Astrocyte of the hippocampus (primary cell): ENCODE measurements at regions not wholly inside any gene's neighbourhood (a gene's known extent, or its start where the extent isn't known, plus 50 kb on each side); places are given as distances from the start of the nearest gene placed in this dataset.

Experiments used
- DNase-seq: peaks from one replicate; pipeline ENCODE4 v3.0.0; 2011; ENCODE audit warnings: low read depth, low spot score

DNA sequence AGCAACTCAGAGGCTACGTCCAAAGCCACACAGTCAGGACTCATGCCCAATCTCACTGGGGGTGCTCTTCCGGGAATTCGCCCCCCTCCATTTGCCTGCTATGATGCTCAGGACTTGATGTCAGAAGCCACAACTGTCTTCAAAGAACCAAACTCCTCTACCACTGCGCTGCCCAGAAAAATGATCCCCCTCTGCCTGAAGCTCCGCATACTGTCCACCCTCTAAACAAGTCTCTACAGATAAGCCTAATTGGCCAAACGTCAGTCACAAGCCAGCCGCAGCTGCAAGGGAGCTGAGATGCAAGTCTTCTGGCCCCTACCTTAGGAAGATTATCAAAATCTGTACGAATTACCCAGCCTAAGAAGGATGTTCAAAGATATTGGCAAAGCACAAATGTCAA lies 294.6 kb downstream of the BUD13 start:
- no peak for DNase-seq

DNA sequence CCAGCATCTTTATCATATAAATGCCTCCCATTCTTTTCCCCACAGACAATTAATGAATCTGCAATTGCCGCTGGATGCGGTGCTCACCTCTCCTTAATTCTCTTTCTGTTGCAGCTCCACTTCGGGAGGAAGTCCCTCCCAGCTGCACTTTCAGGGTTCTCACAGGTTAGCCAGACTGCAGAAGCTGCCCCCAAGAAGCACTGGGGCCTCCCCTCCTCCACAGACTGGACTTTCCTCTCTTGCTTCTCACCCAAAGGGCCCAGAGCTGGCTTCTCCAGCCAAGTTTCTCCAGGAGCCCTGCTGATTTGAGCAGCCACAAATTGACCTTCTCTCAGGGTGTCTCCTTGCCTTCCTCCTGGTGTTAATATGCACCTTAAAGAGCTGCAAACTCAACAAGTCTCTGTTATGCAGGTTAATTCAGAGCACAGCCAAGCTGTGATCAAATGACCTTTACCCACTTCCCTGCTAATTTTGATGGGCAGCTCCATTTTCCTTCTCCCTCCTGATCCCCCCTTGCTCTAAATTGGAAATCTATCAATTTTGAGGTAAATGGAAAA lies 298.9 kb downstream of the BUD13 start:
- DNase-seq, result no peak

DNA sequence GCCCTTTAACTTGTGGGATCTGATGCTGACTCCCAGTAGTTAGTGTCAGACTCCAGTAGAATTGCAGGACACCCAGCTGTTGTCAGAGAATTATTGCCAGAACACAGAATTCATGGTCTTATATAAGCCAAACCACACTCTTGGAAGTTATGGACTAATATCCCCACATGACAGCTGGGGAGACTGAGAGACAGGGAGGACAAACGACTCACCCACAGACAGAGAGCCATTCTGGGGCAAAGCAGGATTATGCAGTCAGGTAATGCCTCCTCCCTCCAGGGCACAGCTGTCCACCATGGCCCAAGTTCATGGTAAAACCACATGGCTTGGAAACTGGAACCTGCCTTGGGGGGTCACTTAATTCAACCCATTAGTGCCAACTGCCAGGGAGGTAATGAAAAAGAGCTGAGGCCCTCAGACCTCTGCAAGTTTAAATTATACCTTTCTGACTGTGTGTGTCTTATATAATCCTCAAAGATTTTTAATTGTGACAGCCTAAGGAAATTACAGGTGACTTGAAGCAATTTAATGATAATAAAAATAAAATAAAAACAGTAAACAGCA lies 299.5 kb downstream of the BUD13 start:
- no peak for DNase-seq

DNA sequence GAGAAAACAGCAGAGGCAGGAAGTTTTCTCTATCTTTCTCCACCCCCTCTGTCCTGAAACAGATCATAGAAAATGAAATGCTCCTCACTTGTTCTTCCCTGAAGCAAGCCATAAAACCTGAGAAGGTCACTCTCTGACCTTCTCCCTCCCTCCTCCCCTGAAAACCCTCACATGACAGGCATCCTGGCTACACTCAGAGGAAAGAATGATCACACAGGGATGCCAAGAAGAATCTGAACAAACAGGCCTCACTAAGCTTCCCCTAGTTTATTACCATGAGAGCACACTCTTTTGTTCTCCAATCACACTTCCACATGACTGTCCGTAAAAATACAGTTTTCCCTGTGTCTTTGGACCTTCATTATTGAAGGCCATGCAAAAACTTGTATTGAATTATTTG lies 300.1 kb downstream of the BUD13 start:
- DNase-seq, result no peak

DNA sequence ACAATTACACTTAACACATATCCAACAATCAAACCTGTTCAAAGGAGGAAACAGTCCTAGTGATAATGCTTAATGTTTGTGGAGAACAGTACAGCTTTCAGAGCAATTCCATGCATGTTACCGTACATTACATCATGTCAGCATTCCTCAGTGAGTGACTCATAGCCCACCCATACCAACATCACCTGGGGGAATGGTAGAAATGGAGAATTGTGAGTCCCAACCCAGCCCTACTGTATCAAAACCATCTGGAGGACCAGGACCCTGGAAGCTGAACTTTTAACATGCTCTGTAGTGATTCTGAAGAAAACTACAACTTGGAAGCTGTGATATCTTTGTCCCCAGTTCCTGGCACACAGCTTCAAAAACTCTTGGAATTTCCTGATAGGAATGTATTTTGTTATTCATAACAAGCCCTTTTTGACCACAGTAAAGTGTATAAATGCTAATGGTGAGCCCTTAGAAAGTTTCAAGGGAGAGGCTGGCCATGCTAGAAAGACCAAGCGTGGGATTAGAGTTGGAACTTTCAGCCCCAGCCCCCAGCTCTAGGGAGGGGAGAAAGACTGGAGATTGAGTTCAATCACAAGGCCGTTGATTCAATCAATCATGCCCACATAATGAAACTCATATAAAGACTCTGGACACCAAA lies 301.1 kb downstream of the BUD13 start:
- peak; percentile 78 for DNase-seq

DNA sequence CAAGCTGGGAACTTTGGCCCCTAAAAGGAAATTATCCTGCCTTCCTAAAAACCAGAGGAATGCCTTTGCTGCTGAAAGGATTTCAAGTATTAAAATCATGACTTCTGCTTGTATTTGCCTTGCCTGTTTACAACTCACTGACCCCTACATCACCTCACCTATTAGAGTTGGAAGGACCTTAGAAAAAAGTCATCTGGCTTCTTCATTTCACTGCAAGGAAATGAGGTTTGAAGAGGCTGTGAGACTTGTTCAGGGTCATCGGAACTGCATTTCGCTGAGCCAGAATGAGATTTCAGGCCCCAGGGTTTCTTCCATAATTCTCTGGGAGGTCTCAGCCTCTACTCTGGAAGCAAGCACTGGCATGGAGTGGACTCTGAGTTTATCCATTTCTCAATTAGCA lies 304.1 kb downstream of the BUD13 start:
- no peak for DNase-seq

DNA sequence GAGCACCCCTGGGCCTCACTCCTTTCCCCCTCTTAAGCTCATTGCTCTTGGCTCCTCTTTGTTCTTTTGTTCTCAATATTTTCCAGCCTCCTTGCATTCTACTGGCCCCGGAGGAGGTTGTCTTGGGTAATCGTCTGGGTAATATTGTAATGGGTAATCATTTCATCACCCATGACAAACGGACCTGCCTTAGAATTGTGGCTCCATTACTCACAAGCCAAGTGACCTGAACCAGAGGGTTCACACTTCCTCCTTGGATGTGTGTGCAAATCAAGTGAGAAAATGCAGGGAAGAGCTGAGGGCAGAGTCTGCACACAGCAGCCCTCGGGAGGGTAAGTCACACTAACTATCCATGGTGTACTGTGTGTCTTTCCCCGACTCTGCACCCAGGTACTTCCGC lies 305.0 kb downstream of the BUD13 start:
- no peak for DNase-seq

DNA sequence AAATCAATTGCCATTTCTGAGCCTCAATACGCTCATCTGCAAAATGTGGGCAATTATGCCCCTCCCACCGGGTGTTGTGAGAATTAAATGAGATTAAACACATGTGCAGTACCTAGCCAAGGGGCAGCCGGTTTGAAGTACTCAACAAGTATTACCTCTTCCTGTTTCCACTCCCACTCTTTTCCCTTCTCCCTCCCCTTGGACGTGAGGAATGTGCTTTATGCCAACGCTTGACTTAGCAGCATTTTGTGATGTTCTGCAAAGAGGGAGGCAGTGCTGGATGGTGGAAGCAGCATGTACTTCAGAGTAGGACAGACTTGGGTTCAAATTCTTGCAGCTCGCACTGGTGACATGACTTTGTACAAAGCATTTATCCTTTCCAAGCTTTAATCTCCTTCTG lies 306.0 kb downstream of the BUD13 start:
- DNase-seq, result no peak

DNA sequence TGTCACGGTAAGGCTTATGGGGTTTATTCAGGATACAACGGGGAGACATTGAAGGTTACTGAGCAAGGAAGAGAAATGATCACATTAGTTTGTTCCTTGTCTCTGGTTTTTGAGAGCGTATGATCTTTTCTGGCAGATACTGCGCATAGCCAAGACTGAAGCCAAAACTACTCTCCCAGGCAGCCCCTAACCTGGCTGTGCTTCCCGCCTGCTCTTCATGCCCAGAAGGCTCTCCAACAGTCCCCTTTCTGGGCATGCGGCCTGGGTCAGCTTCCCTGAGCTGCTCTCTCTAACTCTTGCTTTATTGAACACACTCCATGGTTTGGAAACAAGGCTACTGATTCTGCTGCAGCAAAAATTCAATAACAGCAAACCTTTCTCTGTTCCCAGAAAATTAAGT lies 306.6 kb downstream of the BUD13 start:
- no peak for DNase-seq

DNA sequence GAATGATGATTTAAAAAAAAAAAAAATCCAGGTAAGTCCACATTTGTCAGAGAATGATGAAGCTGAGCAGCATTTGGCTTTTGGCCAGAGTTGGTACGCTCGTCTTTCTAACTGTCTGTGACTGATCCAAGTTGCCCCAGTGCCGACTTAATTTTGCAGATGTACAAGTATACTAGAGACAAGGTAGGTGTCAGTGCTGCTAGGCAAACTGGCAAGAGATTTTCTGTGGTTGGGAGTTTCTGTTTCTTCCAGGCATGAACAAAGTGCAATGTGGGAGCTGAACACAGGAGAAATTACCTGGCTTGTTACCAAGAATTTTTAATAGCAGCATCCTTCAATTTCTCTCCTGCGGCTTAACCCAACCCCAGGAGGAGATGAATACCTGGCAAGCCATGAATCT lies 307.7 kb downstream of the BUD13 start:
- no peak for DNase-seq

DNA sequence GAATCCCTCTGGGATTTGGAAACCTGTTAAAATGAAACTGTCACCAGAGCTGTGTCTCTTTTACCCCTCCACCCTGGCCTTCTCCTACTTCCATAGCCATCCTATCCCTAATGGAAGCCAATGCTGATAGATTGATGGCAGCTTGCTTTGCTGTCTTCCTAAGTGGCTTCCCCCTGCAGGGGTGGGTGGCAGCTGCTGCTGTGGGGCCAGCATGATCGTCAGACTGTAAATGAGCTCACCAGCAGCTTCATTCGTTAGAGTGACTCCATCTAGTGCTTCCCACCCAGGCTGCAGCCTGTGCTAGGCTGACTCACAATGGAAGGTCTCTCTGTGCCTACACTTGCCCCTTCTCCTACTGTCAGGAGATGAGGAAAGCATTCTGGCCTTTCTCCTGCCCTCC lies 311.0 kb downstream of the BUD13 start:
- peak; percentile 19 for DNase-seq

DNA sequence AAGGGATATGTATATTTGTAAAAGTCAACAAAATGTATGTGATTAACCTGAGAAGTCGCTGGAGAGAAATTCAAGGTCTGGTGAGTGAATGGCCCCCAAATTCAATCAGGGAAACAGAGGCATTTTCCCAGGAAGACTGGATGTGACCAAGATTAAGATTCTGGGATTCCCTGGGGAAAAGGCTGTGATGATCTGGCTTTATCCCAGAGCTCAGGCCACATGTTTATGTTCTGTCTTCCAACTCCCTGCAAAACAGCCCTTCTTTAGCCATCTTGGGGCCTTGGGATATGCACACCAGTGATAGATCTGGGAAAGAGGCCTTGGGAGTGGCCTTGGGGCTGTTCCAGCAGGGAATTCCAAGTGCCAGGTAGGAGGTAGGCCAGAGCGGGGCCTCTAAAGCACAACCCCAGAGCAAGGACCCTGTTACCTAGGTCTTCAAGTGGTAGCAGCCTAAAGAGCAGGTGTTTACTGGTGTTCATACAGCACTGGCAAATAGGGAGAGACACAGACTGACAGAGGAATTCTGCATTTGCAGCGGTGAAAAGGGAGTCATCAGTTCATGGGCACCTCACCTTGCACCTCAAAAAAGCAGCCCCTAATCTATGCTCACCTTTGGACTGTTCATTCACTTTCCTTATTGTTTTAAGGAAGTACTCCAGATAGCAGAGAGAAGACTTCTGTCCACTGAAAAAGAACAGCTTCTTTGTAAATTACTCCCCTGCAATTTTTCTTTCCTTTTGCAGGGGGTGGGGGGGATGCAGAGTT lies 312.4 kb downstream of the BUD13 start:
- no peak for DNase-seq

DNA sequence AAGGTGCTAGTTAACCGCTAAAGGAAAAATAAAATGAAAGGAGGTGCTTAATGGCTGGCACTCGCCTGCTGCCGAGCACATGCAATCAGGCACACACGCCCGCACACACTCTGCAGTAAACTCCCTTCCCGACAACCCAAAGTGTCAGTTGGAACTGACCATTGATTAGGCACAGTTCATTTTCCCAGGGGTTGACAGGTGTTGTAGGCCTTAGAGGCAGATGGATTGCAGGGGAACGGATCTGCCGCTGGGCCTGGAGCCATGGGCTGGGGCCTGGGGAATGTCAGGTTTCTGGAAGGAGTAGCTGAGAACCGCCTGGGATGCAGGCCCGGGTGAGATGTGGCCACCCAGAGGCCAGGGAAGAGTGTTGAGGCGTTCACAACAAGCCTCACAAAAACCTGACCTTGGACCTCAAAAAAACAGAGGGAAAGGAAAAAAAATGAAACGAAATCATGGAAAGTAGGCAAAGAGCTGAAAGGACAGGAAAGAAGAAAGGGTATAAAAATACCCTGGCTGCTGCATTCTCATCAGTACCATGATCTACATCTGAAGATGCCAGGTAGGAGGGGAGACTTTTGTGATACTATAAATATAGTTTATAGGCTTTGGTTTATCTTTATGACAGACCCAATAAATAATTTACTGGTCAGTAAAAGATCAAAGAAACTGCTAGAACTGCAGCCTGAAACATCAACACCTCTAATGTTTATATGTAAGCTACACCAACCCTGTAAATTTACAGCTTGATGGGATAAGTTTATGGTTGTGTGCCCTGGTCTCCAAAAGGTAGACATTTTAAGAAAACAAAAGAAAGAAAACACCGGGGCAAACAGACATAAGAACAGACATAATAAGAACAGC lies 313.4 kb downstream of the BUD13 start:
- no peak for DNase-seq

DNA sequence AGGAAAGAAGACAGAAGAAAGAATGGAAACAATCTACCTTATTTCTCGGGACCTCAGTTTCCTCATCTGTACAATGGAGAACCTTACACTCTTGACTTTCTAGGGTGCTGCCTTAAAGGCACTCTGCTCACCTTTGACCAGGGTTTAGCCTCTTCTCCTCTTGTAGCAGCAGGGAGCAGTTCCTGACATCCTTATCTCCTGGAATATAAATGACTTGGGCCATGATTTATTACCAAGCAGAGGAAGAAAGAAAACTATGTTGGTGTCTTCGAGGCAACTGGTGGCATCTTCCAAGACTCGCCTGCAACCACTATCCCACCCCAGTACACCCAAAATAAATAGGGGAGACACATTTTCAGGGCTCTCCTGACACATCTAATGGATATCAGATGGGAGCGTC lies 314.2 kb downstream of the BUD13 start:
- DNase-seq, result no peak

DNA sequence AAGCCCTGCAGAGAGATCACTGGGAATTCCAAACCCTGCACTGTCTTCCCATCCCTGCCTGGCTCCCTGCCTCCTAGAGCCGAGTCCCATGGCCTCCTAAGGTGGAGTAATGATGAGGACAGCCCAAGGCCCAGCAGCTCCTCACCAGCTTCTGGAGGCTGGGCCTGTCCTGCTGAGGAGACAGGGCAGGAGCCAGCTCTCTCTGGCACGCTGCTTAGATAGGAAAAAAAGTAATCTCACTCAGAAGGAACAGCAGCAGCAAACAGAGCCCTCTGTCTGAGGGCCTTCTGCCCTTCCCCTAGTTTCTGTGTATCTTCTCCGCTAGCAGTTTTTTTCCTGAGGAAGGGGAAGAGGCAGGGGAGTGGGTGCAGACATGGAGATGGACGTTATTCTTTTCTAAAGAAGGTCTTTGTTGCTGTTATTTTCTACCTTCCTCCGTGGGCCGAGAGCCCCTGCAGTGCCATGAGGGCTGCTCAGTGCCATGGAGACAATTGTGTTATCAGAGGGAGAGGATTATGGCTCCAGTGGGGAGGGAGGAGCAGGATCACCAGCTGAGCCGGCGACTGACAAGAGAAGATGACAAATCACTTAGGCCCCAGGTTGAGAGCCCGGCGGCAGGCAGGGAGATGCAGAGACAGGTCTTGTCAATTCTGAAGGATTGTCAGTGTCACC lies 315.3 kb downstream of the BUD13 start:
- no peak for DNase-seq

DNA sequence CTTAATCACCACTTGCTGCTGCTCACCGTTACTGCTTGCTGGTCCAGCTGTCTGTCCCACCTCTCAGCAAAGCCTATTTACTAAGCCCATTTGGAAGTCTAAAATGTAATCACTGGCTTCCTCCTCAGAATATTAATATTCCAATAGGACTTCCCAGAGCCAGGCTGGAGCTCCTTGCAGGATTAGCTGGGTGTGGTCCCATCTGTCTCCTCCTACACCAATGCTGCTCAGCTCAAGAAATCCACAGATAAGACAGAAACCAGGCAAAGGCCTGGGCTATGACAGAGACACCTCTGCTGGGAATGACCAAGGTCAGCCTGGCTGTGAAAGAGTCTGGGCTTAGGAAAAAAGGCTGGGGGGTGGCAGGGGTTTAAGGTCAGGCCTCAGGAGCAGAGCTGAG lies 317.8 kb downstream of the BUD13 start:
- no peak for DNase-seq

DNA sequence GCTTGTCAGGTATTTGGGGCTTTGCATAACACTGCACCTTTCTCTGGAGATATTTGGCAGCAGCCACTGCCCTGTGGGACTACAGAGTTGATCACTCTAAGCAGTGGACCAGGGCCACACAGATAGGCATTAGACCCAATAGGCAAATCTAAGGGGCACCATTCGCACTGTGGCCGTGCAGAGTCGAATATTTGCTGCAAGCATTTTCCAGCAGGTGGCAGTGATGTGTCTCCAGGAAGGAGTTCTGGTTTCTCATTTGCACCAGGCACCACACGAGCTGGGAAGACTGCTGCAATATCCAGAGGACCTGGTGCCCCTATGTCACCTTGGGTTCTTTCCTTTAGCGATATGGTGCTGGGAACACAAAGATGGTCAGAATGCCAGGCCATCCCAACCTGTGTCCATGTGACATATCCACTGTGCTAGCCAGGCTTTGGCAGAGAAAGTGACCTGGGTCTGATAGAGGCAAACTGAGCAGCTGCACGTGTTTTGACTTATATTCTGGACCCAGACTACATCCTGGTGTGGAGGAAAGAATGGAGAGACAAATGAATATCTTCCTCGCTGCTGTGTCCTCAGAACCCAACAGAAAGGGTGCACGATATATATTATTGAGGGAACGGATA lies 318.7 kb downstream of the BUD13 start:
- peak; percentile 62 for DNase-seq

DNA sequence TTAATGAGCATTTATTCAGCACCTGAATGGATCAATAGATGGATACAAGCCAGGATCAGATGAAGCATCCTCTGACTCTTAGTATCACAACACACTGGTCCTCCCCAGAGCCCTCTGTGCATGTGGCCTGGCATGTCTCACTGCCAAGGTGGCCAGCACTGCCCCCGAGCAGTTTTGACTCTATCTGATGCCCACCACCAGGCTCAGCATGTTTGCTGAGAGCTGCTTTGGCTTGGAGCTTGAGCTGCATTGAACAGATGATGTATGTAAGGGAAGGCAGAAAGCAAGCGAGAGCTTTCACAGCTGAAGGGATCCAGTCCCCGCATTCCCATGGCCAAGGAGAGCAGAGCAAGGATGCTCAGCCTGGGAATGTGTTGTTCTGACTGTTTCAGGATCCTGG lies 320.3 kb downstream of the BUD13 start:
- DNase-seq, result no peak

DNA sequence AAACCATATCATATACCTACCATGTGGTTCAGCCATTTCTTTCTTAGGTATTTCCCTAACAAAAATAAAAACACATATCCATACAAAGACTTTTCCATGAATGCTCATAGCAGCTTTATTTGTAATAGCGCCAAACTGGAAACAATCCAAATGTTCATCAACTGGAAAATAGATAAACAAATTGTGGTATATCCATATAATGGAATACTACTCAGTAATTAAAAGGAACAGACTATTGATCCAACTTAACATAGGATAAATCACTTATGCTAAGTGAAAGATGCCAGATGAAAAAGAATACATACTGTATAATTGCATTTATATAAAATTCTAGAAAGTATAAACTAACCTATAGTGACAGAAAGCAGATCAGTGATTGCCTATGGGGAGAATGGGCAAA lies 323.3 kb downstream of the BUD13 start:
- no peak for DNase-seq

DNA sequence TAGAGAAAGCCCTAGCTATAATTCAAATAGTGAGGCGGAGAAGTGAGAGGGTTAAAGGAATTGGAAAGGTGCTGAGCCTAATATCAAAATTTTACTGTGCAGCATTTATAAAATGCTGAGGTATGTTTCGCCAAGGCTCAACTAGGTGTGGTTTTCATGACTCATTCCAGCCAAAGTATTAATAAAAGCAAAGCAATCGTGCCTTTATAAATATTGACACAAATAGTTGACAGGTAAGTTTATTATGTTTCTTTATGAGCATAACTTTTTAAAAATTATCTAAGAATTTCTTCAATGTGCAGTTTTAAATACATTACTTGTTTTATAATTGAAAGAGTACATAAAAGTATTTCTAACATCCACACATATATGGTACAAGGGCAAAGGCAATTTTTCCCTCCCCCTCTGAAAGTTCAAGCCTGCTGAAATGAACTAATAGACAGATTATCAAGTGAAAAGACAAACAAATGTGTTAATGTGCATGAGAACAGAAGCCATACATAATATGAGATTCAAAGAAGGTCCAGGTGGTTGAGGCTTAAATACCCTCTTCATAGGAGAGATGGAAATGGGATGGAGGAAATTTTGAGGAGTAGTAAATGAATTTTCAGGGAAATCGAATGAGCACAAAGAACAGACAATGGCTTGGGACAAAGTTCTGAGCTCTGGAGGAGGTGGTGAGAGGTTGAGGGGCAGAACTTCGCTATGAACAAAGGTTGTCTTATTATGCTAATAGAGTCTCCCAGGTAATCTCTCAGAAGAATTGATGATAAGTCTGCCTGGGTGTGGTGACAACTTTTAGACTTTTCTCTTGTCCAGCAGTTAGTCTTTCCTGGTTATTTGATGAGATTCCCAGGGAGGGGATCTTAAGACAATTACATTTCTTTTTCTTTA lies 326.5 kb downstream of the BUD13 start:
- DNase-seq, result no peak
